ENCODE measurements at regions not wholly inside any gene's neighbourhood (a gene's known extent, or its start where the extent isn't known, plus 50 kb on each side); places are given as distances from the start of the nearest gene placed in this dataset.

GRCh38 chr1:181356505-181357340 is 126.6 kb upstream of the CACNA1E start:
- Histone ChIP-seq H3K36me3 (ENCODE audit: control insufficient read depth in 1 of 2, insufficient read depth in 2 of 2, low read length in 2 of 2) (no peaks in the 10 kb centered on the region), H3K27ac (ENCODE audit: low read depth, low read length) (no peak overlapping the region), H3K4me1 (ENCODE audit: control insufficient read depth in 1 of 2, insufficient read depth in 2 of 2, low read length in 2 of 2) (no peaks in the 10 kb centered on the region), H3K4me3 (ENCODE audit: low read depth in 1 of 2, low read length in 2 of 2) (no peak overlapping the region), H3K9me3 (ENCODE audit: control insufficient read depth in 1 of 2, low read length in 2 of 2) (no peaks in the 10 kb centered on the region), H3K27me3 (ENCODE audit: control insufficient read depth in 1 of 2, insufficient read depth in 2 of 2, low read length in 2 of 2) (peaks cover 4 to 7% of the 10 kb centered on the region in 2 donors), H3K9ac (ENCODE audit: low read depth in 1 of 2, low read length in 2 of 2) (no peak overlapping the region)

GRCh38 chr1:181359012-181359411 is 124.3 kb upstream of the CACNA1E start:
- H3K9ac ChIP-seq (ENCODE audit: low read depth in 1 of 2, low read length in 2 of 2): no peak overlapping the region
- H3K9me3 ChIP-seq (ENCODE audit: control insufficient read depth in 1 of 2, low read length in 2 of 2): no peaks in the 10 kb centered on the region
- peaks cover 4 to 7% of the 10 kb centered on the region in 2 donors for H3K27me3 ChIP-seq (ENCODE audit: control insufficient read depth in 1 of 2, insufficient read depth in 2 of 2, low read length in 2 of 2)
- H3K27ac ChIP-seq (ENCODE audit: low read depth, low read length): no peak overlapping the region
- no peaks in the 10 kb centered on the region for H3K36me3 ChIP-seq (ENCODE audit: control insufficient read depth in 1 of 2, insufficient read depth in 2 of 2, low read length in 2 of 2)
- no peaks in the 10 kb centered on the region for H3K4me1 ChIP-seq (ENCODE audit: control insufficient read depth in 1 of 2, insufficient read depth in 2 of 2, low read length in 2 of 2)
- no peak overlapping the region for H3K4me3 ChIP-seq (ENCODE audit: low read depth in 1 of 2, low read length in 2 of 2)

- Histone ChIP-seq H3K9me3 (ENCODE audit: control insufficient read depth in 1 of 2, low read length in 2 of 2) (no peaks in the 10 kb centered on the region), H3K27me3 (ENCODE audit: control insufficient read depth in 1 of 2, insufficient read depth in 2 of 2, low read length in 2 of 2) (peaks cover 4 to 7% of the 10 kb centered on the region in 2 donors), H3K27ac (ENCODE audit: low read depth, low read length) (no peak overlapping the region), H3K4me1 (ENCODE audit: control insufficient read depth in 1 of 2, insufficient read depth in 2 of 2, low read length in 2 of 2) (no peaks in the 10 kb centered on the region), H3K4me3 (ENCODE audit: low read depth in 1 of 2, low read length in 2 of 2) (no peak overlapping the region), H3K36me3 (ENCODE audit: control insufficient read depth in 1 of 2, insufficient read depth in 2 of 2, low read length in 2 of 2) (no peaks in the 10 kb centered on the region), H3K9ac (ENCODE audit: low read depth in 1 of 2, low read length in 2 of 2) (no peak overlapping the region)
These were observed 118.5 kb upstream of the CACNA1E start for GRCh38 chr1:181364801-181365200.

GRCh38 chr1:181366910-181367309 is 116.4 kb upstream of the CACNA1E start:
- no peaks in the 10 kb centered on the region for H3K4me1 ChIP-seq (ENCODE audit: control insufficient read depth in 1 of 2, insufficient read depth in 2 of 2, low read length in 2 of 2)
- H3K9ac ChIP-seq (ENCODE audit: low read depth in 1 of 2, low read length in 2 of 2): no peak overlapping the region
- H3K36me3 ChIP-seq (ENCODE audit: control insufficient read depth in 1 of 2, insufficient read depth in 2 of 2, low read length in 2 of 2): no peaks in the 10 kb centered on the region
- H3K27ac ChIP-seq (ENCODE audit: low read depth, low read length): no peak overlapping the region
- no peak overlapping the region for H3K4me3 ChIP-seq (ENCODE audit: low read depth in 1 of 2, low read length in 2 of 2)
- no peaks in the 10 kb centered on the region for H3K9me3 ChIP-seq (ENCODE audit: control insufficient read depth in 1 of 2, low read length in 2 of 2)
- no peaks in the 10 kb centered on the region for H3K27me3 ChIP-seq (ENCODE audit: control insufficient read depth in 1 of 2, insufficient read depth in 2 of 2, low read length in 2 of 2)

- Histone ChIP-seq H3K27me3 (ENCODE audit: control insufficient read depth in 1 of 2, insufficient read depth in 2 of 2, low read length in 2 of 2) (no peaks in the 10 kb centered on the region), H3K27ac (ENCODE audit: low read depth, low read length) (no peak overlapping the region), H3K9me3 (ENCODE audit: control insufficient read depth in 1 of 2, low read length in 2 of 2) (no peaks in the 10 kb centered on the region)
These were observed 113.9 kb upstream of the CACNA1E start for GRCh38 chr1:181369416-181369815.

GRCh38 chr1:181383695-181384094 is 99.6 kb upstream of the CACNA1E start:
- Histone ChIP-seq H3K9ac (ENCODE audit: low read depth in 1 of 2, low read length in 2 of 2) (no peak overlapping the region), H3K4me3 (ENCODE audit: low read depth in 1 of 2, low read length in 2 of 2) (no peak overlapping the region), H3K27me3 (ENCODE audit: control insufficient read depth in 1 of 2, insufficient read depth in 2 of 2, low read length in 2 of 2) (peaks cover 0 to 4% of the 10 kb centered on the region in 2 donors), H3K4me1 (ENCODE audit: control insufficient read depth in 1 of 2, insufficient read depth in 2 of 2, low read length in 2 of 2) (no peaks in the 10 kb centered on the region), H3K9me3 (ENCODE audit: control insufficient read depth in 1 of 2, low read length in 2 of 2) (no peaks in the 10 kb centered on the region), H3K27ac (ENCODE audit: low read depth, low read length) (no peak overlapping the region), H3K36me3 (ENCODE audit: control insufficient read depth in 1 of 2, insufficient read depth in 2 of 2, low read length in 2 of 2) (no peaks in the 10 kb centered on the region)

More at GRCh38 chr1:181369416-181369815, 113.9 kb upstream of the CACNA1E start:
- Histone ChIP-seq H3K36me3 (ENCODE audit: control insufficient read depth in 1 of 2, insufficient read depth in 2 of 2, low read length in 2 of 2) (no peaks in the 10 kb centered on the region), H3K4me1 (ENCODE audit: control insufficient read depth in 1 of 2, insufficient read depth in 2 of 2, low read length in 2 of 2) (no peaks in the 10 kb centered on the region), H3K4me3 (ENCODE audit: low read depth in 1 of 2, low read length in 2 of 2) (no peak overlapping the region), H3K9ac (ENCODE audit: low read depth in 1 of 2, low read length in 2 of 2) (no peak overlapping the region)

- no peak overlapping the region for H3K9ac ChIP-seq (ENCODE audit: low read depth in 1 of 2, low read length in 2 of 2)
- no peak overlapping the region for H3K27ac ChIP-seq (ENCODE audit: low read depth, low read length)
- no peak overlapping the region for H3K4me3 ChIP-seq (ENCODE audit: low read depth in 1 of 2, low read length in 2 of 2)
- no peaks in the 10 kb centered on the region for H3K36me3 ChIP-seq (ENCODE audit: control insufficient read depth in 1 of 2, insufficient read depth in 2 of 2, low read length in 2 of 2)
- H3K27me3 ChIP-seq (ENCODE audit: control insufficient read depth in 1 of 2, insufficient read depth in 2 of 2, low read length in 2 of 2): peaks cover 0 to 4% of the 10 kb centered on the region in 2 donors
- H3K9me3 ChIP-seq (ENCODE audit: control insufficient read depth in 1 of 2, low read length in 2 of 2): no peaks in the 10 kb centered on the region
- no peaks in the 10 kb centered on the region for H3K4me1 ChIP-seq (ENCODE audit: control insufficient read depth in 1 of 2, insufficient read depth in 2 of 2, low read length in 2 of 2)
These were observed 97.0 kb upstream of the CACNA1E start for GRCh38 chr1:181386340-181386739.

- Histone ChIP-seq H3K27me3 (ENCODE audit: control insufficient read depth in 1 of 2, insufficient read depth in 2 of 2, low read length in 2 of 2) (peaks cover 0 to 4% of the 10 kb centered on the region in 2 donors), H3K9ac (ENCODE audit: low read depth in 1 of 2, low read length in 2 of 2) (no peak overlapping the region), H3K9me3 (ENCODE audit: control insufficient read depth in 1 of 2, low read length in 2 of 2) (no peaks in the 10 kb centered on the region), H3K27ac (ENCODE audit: low read depth, low read length) (no peak overlapping the region), H3K4me1 (ENCODE audit: control insufficient read depth in 1 of 2, insufficient read depth in 2 of 2, low read length in 2 of 2) (no peaks in the 10 kb centered on the region), H3K4me3 (ENCODE audit: low read depth in 1 of 2, low read length in 2 of 2) (no peak overlapping the region), H3K36me3 (ENCODE audit: control insufficient read depth in 1 of 2, insufficient read depth in 2 of 2, low read length in 2 of 2) (no peaks in the 10 kb centered on the region)
These were observed 96.4 kb upstream of the CACNA1E start for GRCh38 chr1:181386951-181387350.

GRCh38 chr1:181387702-181388101 is 95.6 kb upstream of the CACNA1E start:
- Histone ChIP-seq H3K36me3 (ENCODE audit: control insufficient read depth in 1 of 2, insufficient read depth in 2 of 2, low read length in 2 of 2) (no peaks in the 10 kb centered on the region), H3K4me1 (ENCODE audit: control insufficient read depth in 1 of 2, insufficient read depth in 2 of 2, low read length in 2 of 2) (no peaks in the 10 kb centered on the region), H3K9ac (ENCODE audit: low read depth in 1 of 2, low read length in 2 of 2) (no peak overlapping the region), H3K27me3 (ENCODE audit: control insufficient read depth in 1 of 2, insufficient read depth in 2 of 2, low read length in 2 of 2) (peaks cover 0 to 4% of the 10 kb centered on the region in 2 donors), H3K27ac (ENCODE audit: low read depth, low read length) (no peak overlapping the region), H3K4me3 (ENCODE audit: low read depth in 1 of 2, low read length in 2 of 2) (no peak overlapping the region), H3K9me3 (ENCODE audit: control insufficient read depth in 1 of 2, low read length in 2 of 2) (no peaks in the 10 kb centered on the region)

GRCh38 chr1:181390410-181391077 is 92.8 kb upstream of the CACNA1E start:
- Histone ChIP-seq H3K27ac (ENCODE audit: low read depth, low read length) (no peak overlapping the region), H3K9me3 (ENCODE audit: control insufficient read depth in 1 of 2, low read length in 2 of 2) (no peaks in the 10 kb centered on the region), H3K27me3 (ENCODE audit: control insufficient read depth in 1 of 2, insufficient read depth in 2 of 2, low read length in 2 of 2) (peaks cover 0 to 4% of the 10 kb centered on the region in 2 donors), H3K4me1 (ENCODE audit: control insufficient read depth in 1 of 2, insufficient read depth in 2 of 2, low read length in 2 of 2) (no peaks in the 10 kb centered on the region), H3K9ac (ENCODE audit: low read depth in 1 of 2, low read length in 2 of 2) (no peak overlapping the region), H3K4me3 (ENCODE audit: low read depth in 1 of 2, low read length in 2 of 2) (no peak overlapping the region), H3K36me3 (ENCODE audit: control insufficient read depth in 1 of 2, insufficient read depth in 2 of 2, low read length in 2 of 2) (no peaks in the 10 kb centered on the region)

Data from duodenal mucosa (tissue), 2 donors.